HG03469 (cell line): ENCODE measurements at regions not wholly inside any gene's neighbourhood (a gene's known extent, or its start where the extent isn't known, plus 50 kb on each side); places are given as distances from the start of the nearest gene placed in this dataset.

Experiments used
- ATAC-seq: cut with Tn5 transposase; IDR thresholded peaks from one replicate; pipeline ENCODE4 v1.9.1; 2021; ENCODE audit warnings: mild to moderate bottlenecking, moderate library complexity, moderate number of reproducible peaks; ENCODE audit not compliant: unreplicated experiment

GRCh38 chr13:33945477-33945876 is 127.5 kb downstream of the RFC3 start:
- ATAC-seq = no peak

DNA sequence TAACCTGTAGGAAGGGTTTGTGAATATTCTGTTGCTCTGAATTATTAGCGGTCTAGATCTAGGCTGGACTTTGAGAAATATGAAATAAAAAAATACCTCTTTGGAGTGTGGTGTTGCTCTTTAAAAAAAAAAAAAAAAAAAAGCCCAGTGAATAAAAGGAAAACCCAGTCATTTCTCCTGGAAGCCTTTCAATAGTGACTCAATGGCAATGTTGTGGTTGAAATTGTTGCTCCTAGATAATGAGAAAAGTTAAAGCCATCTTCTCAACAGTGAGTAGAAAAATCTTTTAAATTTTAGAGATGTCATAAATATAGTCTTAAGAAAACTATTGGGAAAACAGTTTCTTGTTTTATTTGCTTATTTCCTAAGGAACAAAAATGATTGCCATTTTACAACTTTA is 135.3 kb downstream of the RFC3 start:
- no peak for ATAC-seq

GRCh38 chr13:33953781-33954180 is 135.8 kb downstream of the RFC3 start:
- no peak for ATAC-seq

- ATAC-seq = no peak
These were observed 138.4 kb downstream of the RFC3 start for GRCh38 chr13:33956346-33956745.

GRCh38 chr13:33957497-33957905 is 139.6 kb downstream of the RFC3 start:
- no peak for ATAC-seq

DNA sequence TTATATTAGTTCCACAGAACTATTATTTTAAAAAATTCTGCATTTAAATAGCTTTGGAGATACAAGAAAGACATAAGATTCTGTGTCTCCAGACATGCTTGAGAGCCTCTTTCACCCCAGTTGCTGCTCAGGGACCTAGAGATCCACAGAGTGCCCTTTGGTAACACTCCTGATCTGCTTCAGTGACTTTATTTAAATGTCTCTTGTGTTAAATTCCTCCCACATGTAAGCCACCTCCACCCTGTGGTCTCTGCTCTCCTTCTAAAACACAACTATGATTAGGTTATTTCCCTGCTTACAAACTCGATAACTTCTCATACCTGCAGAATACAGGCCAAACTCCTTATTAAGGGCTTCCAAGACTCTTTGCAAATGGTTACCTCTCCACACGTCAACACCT is 141.0 kb downstream of the RFC3 start:
- ATAC-seq = peak; percentile 81

- ATAC-seq = no peak
These were observed 145.2 kb downstream of the RFC3 start for GRCh38 chr13:33963134-33963533.

GRCh38 chr13:33963895-33964294 is 145.9 kb downstream of the RFC3 start:
- no peak for ATAC-seq

DNA sequence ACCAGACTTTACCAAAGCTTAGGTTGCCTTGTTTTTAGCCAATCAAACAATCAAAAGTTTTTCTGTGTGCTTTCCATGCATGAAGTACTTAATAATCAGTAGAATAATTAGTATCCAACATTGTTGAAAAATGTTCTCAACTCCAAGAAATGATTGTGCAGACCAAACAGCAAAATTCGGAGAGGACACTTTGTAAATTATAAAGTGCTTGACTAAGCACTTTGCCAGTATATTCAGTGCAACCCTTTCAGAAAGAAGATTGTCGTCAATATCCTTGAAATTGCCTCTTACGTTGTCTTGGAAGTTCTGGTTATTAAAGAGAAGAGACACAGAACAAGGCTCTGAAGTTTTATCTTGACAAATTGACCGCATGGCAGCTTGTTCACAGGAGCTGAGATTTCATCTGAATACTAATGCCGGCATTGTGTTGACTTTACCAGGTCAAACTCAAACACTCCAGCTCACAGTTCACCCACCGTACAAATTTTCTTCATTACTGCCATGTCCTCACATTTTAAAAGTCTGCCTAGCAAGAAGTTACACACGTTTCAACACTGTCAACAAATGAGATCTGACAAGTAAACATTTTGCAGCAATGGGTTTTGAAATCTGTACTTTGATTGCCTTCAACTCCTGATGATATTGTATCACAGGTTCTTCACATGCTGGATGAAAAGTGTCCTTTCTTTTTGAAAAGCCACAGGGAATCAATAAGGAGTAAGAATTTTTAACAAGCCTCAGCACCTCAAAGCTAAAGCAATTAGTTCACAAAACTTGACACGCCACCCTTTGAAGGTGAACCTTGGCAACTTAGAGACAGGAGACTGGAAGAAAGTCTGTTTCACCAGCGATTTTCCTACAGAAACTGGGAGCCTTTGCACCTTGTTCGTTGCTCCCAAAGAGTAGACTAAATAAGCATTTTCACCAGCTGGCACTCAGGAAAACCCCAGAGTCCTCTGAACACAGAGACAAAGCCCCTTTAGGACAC is 150.9 kb downstream of the RFC3 start:
- ATAC-seq = no peak

GRCh38 chr13:33970746-33971561 is 153.0 kb downstream of the RFC3 start:
- no peak for ATAC-seq

GRCh38 chr13:33971562-33971819 is 153.5 kb downstream of the RFC3 start:
- no peak for ATAC-seq

GRCh38 chr13:33973194-33973593 is 155.2 kb downstream of the RFC3 start:
- no peak for ATAC-seq

DNA sequence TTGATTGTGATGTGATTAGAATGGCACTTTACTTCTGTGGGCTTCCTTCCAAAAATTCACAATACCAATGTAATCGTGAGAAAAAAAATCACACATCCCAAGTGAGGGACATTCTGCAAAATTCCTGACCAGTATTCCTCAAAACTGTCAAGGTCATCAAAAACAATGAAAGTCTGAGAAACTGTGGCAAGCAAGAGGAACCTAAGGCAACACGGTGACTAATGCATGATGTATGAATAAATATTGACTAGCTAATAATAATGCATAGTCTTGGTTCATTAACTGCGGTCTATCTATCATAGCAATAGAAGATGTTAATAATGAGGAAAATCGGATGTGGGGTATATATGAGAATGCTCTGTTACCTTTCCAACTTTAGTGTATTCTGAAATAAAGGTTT is 159.0 kb downstream of the RFC3 start:
- no peak for ATAC-seq

DNA sequence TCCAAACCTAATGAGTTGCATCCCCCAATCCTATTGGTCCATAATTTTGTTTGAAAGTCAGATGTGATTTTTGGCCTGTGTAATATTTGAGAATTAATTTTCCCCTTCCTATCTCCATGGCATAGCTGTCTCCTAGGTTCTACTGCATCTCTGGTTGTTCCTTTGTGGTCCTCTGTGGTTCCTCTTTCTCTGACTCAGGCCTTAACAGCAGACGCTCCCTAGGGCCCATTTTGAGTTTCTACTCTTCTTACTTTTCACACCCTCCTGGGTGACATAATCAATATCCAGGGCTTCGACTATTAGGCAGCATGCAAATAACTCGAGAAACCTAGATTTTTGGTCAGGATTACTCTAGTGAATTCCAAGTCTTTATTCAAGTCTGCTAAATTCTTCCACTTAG is 160.7 kb downstream of the RFC3 start:
- ATAC-seq = no peak

DNA sequence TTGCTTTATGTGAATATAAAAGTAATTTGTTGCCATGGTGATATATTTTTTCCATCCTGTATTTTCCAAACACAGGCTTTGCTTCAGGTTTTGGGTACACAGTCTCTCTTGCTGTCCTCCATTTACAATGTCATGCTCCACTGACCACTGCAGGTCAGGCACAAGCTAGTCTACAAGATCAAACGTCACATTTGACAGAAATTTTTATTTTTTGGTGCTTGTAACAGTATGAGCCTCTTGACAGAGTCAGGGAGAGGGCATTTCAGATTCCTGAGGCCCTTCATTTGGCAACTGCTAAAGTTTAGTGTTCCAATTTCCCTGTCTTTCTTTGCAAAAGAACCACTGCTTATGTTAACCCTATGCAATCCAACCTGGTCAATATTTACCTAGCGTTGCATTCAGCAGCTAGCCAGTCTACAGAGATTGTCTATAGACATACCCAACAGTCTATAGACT is 175.0 kb downstream of the RFC3 start:
- ATAC-seq = no peak

GRCh38 chr13:33994198-33994597 is 176.2 kb downstream of the RFC3 start:
- no peak for ATAC-seq

GRCh38 chr13:33994826-33995502 is 177.0 kb downstream of the RFC3 start:
- ATAC-seq = no peak

- no peak for ATAC-seq
These were observed 178.7 kb downstream of the RFC3 start for GRCh38 chr13:33996636-33997035.

GRCh38 chr13:33997574-33997973 is 179.6 kb downstream of the RFC3 start:
- no peak for ATAC-seq

DNA sequence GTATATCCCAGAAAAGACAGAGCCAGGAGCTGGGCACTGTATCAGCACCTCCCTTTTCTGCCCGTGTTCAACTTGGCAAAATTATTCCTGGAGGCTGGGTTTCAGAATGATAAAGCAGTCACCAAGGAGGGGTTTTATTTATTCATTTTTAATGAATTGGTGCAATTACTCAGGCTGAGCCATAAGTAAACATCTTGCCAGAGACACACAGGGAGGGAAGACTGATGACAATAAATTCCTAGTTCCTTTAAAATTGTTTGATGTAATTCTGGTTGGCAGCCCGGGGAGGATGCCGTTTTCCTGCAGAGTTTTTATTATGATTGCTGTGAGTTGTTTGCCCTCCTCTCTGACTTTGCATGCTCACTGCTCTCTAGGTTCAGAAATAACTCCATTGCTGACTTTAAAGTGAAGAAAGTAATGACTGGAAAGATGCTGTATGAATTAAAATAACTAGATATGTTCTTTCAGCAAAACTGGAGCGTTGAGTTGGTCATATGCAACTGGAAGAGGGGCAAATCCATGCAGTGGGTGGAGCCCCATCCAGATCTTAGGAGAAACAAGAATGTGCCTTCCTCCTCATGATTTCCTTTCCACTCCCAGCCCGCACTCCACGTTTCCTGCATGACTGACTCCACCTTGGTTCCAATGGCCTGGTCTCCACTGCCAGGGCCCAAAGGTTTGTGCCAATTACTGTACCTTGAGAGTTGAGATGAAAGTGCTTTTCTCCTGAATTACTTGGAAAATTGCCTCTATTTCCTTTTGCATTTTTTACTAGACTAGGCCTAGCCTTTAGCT is 182.1 kb downstream of the RFC3 start:
- ATAC-seq = no peak

DNA sequence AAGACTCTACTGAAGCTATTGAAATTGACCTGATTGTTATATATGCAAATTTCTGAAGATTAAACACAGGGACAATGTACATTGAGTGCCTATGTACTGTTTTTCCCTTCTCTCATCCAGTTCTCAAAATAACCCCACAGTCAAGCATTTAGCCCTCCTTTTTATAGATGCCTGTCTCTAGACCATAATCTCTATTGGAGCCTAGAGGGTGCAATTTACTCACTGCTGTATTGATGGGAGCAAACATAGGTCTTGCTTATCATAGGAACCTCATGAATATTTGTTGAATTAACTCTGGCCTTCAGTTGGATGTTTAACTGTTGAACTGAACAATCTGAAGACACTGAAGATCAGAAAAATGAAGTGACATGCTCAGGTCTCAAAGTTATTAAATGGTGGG is 183.0 kb downstream of the RFC3 start:
- no peak for ATAC-seq
